GM21367 (cell line): ENCODE measurements at regions not wholly inside any gene's neighbourhood (a gene's known extent, or its start where the extent isn't known, plus 50 kb on each side); places are given as distances from the start of the nearest gene placed in this dataset.

Experiments
- ATAC-seq: cut with Tn5 transposase; IDR thresholded peaks from one replicate; pipeline ENCODE4 v1.9.1; 2021; ENCODE audit not compliant: unreplicated experiment

- ATAC-seq, result no peak
These were observed 415.8 kb upstream of the TRIB2 start for GRCh38 chr2:12300927-12301326.

- no peak for ATAC-seq
These were observed 414.6 kb upstream of the TRIB2 start for GRCh38 chr2:12302140-12302539.

- no peak for ATAC-seq
These were observed 414.0 kb upstream of the TRIB2 start for GRCh38 chr2:12302691-12303090.

GRCh38 chr2:12303181-12304030, 413.3 kb upstream of the TRIB2 start:
- no peak for ATAC-seq

- no peak for ATAC-seq
These were observed 412.1 kb upstream of the TRIB2 start for GRCh38 chr2:12304564-12305171.

- ATAC-seq, result no peak
These were observed 410.8 kb upstream of the TRIB2 start for GRCh38 chr2:12305931-12306330.

- no peak for ATAC-seq
These were observed 406.3 kb upstream of the TRIB2 start for GRCh38 chr2:12310399-12310798.

GRCh38 chr2:12313445-12314126, 403.1 kb upstream of the TRIB2 start:
- ATAC-seq, result no peak

- ATAC-seq, result no peak
These were observed 402.5 kb upstream of the TRIB2 start for GRCh38 chr2:12314127-12314760.

- ATAC-seq, result no peak
These were observed 401.5 kb upstream of the TRIB2 start for GRCh38 chr2:12315224-12315623.

- no peak for ATAC-seq
These were observed 400.3 kb upstream of the TRIB2 start for GRCh38 chr2:12316476-12316875.

- no peak for ATAC-seq
These were observed 399.4 kb upstream of the TRIB2 start for GRCh38 chr2:12317286-12317685.

- ATAC-seq, result no peak
These were observed 398.8 kb upstream of the TRIB2 start for GRCh38 chr2:12317814-12318426.

- ATAC-seq, result no peak
These were observed 398.2 kb upstream of the TRIB2 start for GRCh38 chr2:12318427-12319057.

- ATAC-seq, result no peak
These were observed 396.6 kb upstream of the TRIB2 start for GRCh38 chr2:12320027-12320734.

- no peak for ATAC-seq
These were observed 395.6 kb upstream of the TRIB2 start for GRCh38 chr2:12320991-12321641.

- ATAC-seq, result no peak
These were observed 394.9 kb upstream of the TRIB2 start for GRCh38 chr2:12321886-12322285.

GRCh38 chr2:12325806-12326205, 390.9 kb upstream of the TRIB2 start:
- no peak for ATAC-seq

- ATAC-seq, result no peak
These were observed 390.1 kb upstream of the TRIB2 start for GRCh38 chr2:12326449-12327190.
